Naive B cell (primary cell): ENCODE measurements at regions not wholly inside any gene's neighbourhood (a gene's known extent, or its start where the extent isn't known, plus 50 kb on each side); places are given as distances from the start of the nearest gene placed in this dataset.
"Not testable (repeated sequence)": the region's sequence is repeated elsewhere in the genome, so short reads cannot be mapped to it uniquely, and the experiment has no call there.

ENCODE experiments used
- ATAC-seq, 2 donors: fragments of 150-1000 bp; cut with Tn5 transposase; 2 replicates each; pipeline ENCODE4 v1.10.0; 2021; ENCODE audit warnings: low read depth in 2 of 2, mild to moderate bottlenecking in 2 of 2, moderate library complexity in 2 of 2
- DNase-seq: peaks from one replicate; pipeline ENCODE4 v3.0.0; 2022
- H3K27ac Mint-ChIP-seq, 6 donors: one replicate each; pipeline ENCODE4 v1.8.0; 2020 to 2022; ENCODE audit warnings: mild to moderate bottlenecking in 6 of 6, mixed read lengths in 6 of 6, moderate library complexity in 5 of 6, inconsistent platforms in 2 of 6
- H3K27me3 Mint-ChIP-seq, 3 donors: one replicate each; pipeline ENCODE4 v1.8.0; 2021 to 2022; ENCODE audit warnings: mixed read lengths in 3 of 3, mild to moderate bottlenecking in 1 of 3
- H3K36me3 Mint-ChIP-seq, 2 donors: one replicate each; pipeline ENCODE4 v1.8.0; 2020 to 2022; ENCODE audit warnings: mixed read lengths in 2 of 2, inconsistent platforms in 1 of 2, mild to moderate bottlenecking in 1 of 2
- H3K4me1 Mint-ChIP-seq, 3 donors: one replicate each; pipeline ENCODE4 v1.8.0; 2020 to 2022; ENCODE audit warnings: mixed read lengths in 3 of 3, inconsistent platforms in 1 of 3, mild to moderate bottlenecking in 1 of 3, moderate library complexity in 1 of 3
- H3K4me3 Mint-ChIP-seq, 8 donors: one replicate each; pipeline ENCODE4 v1.8.0; 2020 to 2022; ENCODE audit warnings: mild to moderate bottlenecking in 8 of 8, mixed read lengths in 8 of 8, moderate library complexity in 8 of 8, inconsistent platforms in 2 of 8
- H3K9me3 Mint-ChIP-seq, 7 donors: one replicate each; pipeline ENCODE4 v1.8.0; 2020 to 2022; ENCODE audit warnings: mixed read lengths in 7 of 7, mild to moderate bottlenecking in 5 of 7, inconsistent platforms in 2 of 7, moderate library complexity in 1 of 7

GRCh38 chr20:60780388-60781025 lies 471.6 kb upstream of the CDH4 start:
- no peak overlapping the region for H3K27ac Mint-ChIP-seq
- H3K4me3 Mint-ChIP-seq = no peak overlapping the region
- DNase-seq (no peak), ATAC-seq (no peak)
- H3K9me3 Mint-ChIP-seq = peaks cover 0 to 10% (median 3%) of the 10 kb centered on the region in 7 donors
- H3K36me3 Mint-ChIP-seq = no peaks in the 10 kb centered on the region
- no peaks in the 10 kb centered on the region for H3K4me1 Mint-ChIP-seq
- no peaks in the 10 kb centered on the region for H3K27me3 Mint-ChIP-seq

GRCh38 chr20:60782959-60783625 lies 469.0 kb upstream of the CDH4 start:
- H3K4me1 Mint-ChIP-seq = no peaks in the 10 kb centered on the region
- H3K36me3 Mint-ChIP-seq = no peaks in the 10 kb centered on the region
- ATAC-seq (no peak), DNase-seq (no peak)
- peaks cover 0 to 10% (median 2%) of the 10 kb centered on the region in 7 donors for H3K9me3 Mint-ChIP-seq
- no peak overlapping the region for H3K27ac Mint-ChIP-seq
- no peaks in the 10 kb centered on the region for H3K27me3 Mint-ChIP-seq
- H3K4me3 Mint-ChIP-seq = no peak overlapping the region

GRCh38 chr20:60785301-60785700 lies 466.8 kb upstream of the CDH4 start:
- Mint-ChIP-seq H3K9me3 (peaks cover 0 to 4% (median 0%) of the 10 kb centered on the region in 7 donors), H3K27me3 (peaks cover 0 to 2% (median 0%) of the 10 kb centered on the region in 3 donors), H3K36me3 (no peaks in the 10 kb centered on the region), H3K4me3 (no peak overlapping the region), H3K27ac (no peak overlapping the region), H3K4me1 (no peaks in the 10 kb centered on the region)
- DNase-seq = no peak
- no peak for ATAC-seq

- Mint-ChIP-seq H3K4me1 (no peaks in the 10 kb centered on the region), H3K27ac (no peak overlapping the region), H3K27me3 (peaks cover 0 to 5% (median 0%) of the 10 kb centered on the region in 3 donors), H3K9me3 (peaks cover 0 to 4% (median 0%) of the 10 kb centered on the region in 7 donors), H3K4me3 (no peak overlapping the region), H3K36me3 (no peaks in the 10 kb centered on the region)
- no peak for DNase-seq
- no peak for ATAC-seq
Observed at GRCh38 chr20:60785785-60786184, 466.3 kb upstream of the CDH4 start.

GRCh38 chr20:60786686-60787217 lies 465.3 kb upstream of the CDH4 start:
- DNase-seq (no peak), ATAC-seq (no peak)
- Mint-ChIP-seq H3K4me3 (no peak overlapping the region), H3K27me3 (peaks cover 0 to 7% (median 0%) of the 10 kb centered on the region in 3 donors), H3K9me3 (peaks cover 0 to 5% (median 0%) of the 10 kb centered on the region in 7 donors), H3K27ac (no peak overlapping the region), H3K4me1 (no peaks in the 10 kb centered on the region), H3K36me3 (no peaks in the 10 kb centered on the region)

GRCh38 chr20:60787276-60787675 lies 464.8 kb upstream of the CDH4 start:
- peaks cover 0 to 7% (median 0%) of the 10 kb centered on the region in 3 donors for H3K27me3 Mint-ChIP-seq
- ATAC-seq = no peak
- peaks cover 0 to 5% (median 2%) of the 10 kb centered on the region in 7 donors for H3K9me3 Mint-ChIP-seq
- DNase-seq = no peak
- no peak overlapping the region for H3K4me3 Mint-ChIP-seq
- H3K4me1 Mint-ChIP-seq = no peaks in the 10 kb centered on the region
- H3K36me3 Mint-ChIP-seq = no peaks in the 10 kb centered on the region
- H3K27ac Mint-ChIP-seq = no peak overlapping the region

- Mint-ChIP-seq H3K9me3 (peaks cover 0 to 5% (median 2%) of the 10 kb centered on the region in 7 donors), H3K27ac (peak overlapping the region in 1 of 6 donors; percentile 17), H3K36me3 (no peaks in the 10 kb centered on the region), H3K27me3 (peaks cover 0 to 7% (median 0%) of the 10 kb centered on the region in 3 donors), H3K4me1 (no peaks in the 10 kb centered on the region), H3K4me3 (no peak overlapping the region)
- DNase-seq = no peak
- ATAC-seq = no peak
Observed at GRCh38 chr20:60788070-60788469, 464.0 kb upstream of the CDH4 start.

- H3K4me1 Mint-ChIP-seq = no peaks in the 10 kb centered on the region
- DNase-seq (no peak), ATAC-seq (no peak)
- no peaks in the 10 kb centered on the region for H3K36me3 Mint-ChIP-seq
- no peak overlapping the region for H3K27ac Mint-ChIP-seq
- H3K4me3 Mint-ChIP-seq = no peak overlapping the region
- peaks cover 0 to 5% (median 2%) of the 10 kb centered on the region in 7 donors for H3K9me3 Mint-ChIP-seq
- peaks cover 0 to 7% (median 0%) of the 10 kb centered on the region in 3 donors for H3K27me3 Mint-ChIP-seq
Observed at GRCh38 chr20:60789399-60789798, 462.7 kb upstream of the CDH4 start.

GRCh38 chr20:60790339-60790738 lies 461.7 kb upstream of the CDH4 start:
- not testable (repeated sequence) for H3K27ac Mint-ChIP-seq, H3K4me1 Mint-ChIP-seq, ATAC-seq, H3K4me3 Mint-ChIP-seq, DNase-seq, H3K27me3 Mint-ChIP-seq, H3K9me3 Mint-ChIP-seq, H3K36me3 Mint-ChIP-seq

- H3K9me3 Mint-ChIP-seq = peaks cover 0 to 5% (median 2%) of the 10 kb centered on the region in 7 donors
- H3K27ac Mint-ChIP-seq = no peak overlapping the region
- peaks cover 0 to 7% (median 0%) of the 10 kb centered on the region in 3 donors for H3K27me3 Mint-ChIP-seq
- H3K36me3 Mint-ChIP-seq = no peaks in the 10 kb centered on the region
- H3K4me1 Mint-ChIP-seq = no peaks in the 10 kb centered on the region
- DNase-seq (no peak), ATAC-seq (no peak)
- H3K4me3 Mint-ChIP-seq = no peak overlapping the region
Observed at GRCh38 chr20:60791823-60792222, 460.2 kb upstream of the CDH4 start.

- Mint-ChIP-seq H3K4me1 (no peaks in the 10 kb centered on the region), H3K27me3 (peaks cover 0 to 7% (median 0%) of the 10 kb centered on the region in 3 donors), H3K36me3 (no peaks in the 10 kb centered on the region), H3K9me3 (peaks cover 0 to 8% (median 6%) of the 10 kb centered on the region in 7 donors), H3K27ac (no peak overlapping the region), H3K4me3 (no peak overlapping the region)
- no peak for ATAC-seq
- no peak for DNase-seq
Observed at GRCh38 chr20:60792941-60793340, 459.1 kb upstream of the CDH4 start.

- Mint-ChIP-seq H3K4me1 (no peaks in the 10 kb centered on the region), H3K27ac (no peak overlapping the region), H3K9me3 (peaks cover 4 to 9% (median 7%) of the 10 kb centered on the region in 7 donors), H3K36me3 (no peaks in the 10 kb centered on the region), H3K27me3 (peaks cover 0 to 7% (median 0%) of the 10 kb centered on the region in 3 donors), H3K4me3 (no peak overlapping the region)
- ATAC-seq (no peak), DNase-seq (no peak)
Observed at GRCh38 chr20:60794674-60795073, 457.4 kb upstream of the CDH4 start.

GRCh38 chr20:60795651-60796050 lies 456.4 kb upstream of the CDH4 start:
- no peak for ATAC-seq
- no peaks in the 10 kb centered on the region for H3K4me1 Mint-ChIP-seq

GRCh38 chr20:60800185-60800584 lies 451.9 kb upstream of the CDH4 start:
- Mint-ChIP-seq H3K36me3 (no peaks in the 10 kb centered on the region), H3K27me3 (no peaks in the 10 kb centered on the region), H3K4me3 (no peak overlapping the region), H3K27ac (no peak overlapping the region), H3K4me1 (no peaks in the 10 kb centered on the region), H3K9me3 (peaks cover 11 to 35% (median 14%) of the 10 kb centered on the region in 7 donors)
- no peak for ATAC-seq
- no peak for DNase-seq

More at GRCh38 chr20:60795651-60796050, 456.4 kb upstream of the CDH4 start:
- Mint-ChIP-seq H3K27ac (no peak overlapping the region), H3K27me3 (peaks cover 0 to 3% (median 0%) of the 10 kb centered on the region in 3 donors), H3K36me3 (no peaks in the 10 kb centered on the region), H3K4me3 (no peak overlapping the region), H3K9me3 (peaks cover 10 to 18% (median 13%) of the 10 kb centered on the region in 7 donors)
- DNase-seq = no peak
